HCEC 1CT (cell line): ENCODE measurements at regions not wholly inside any gene's neighbourhood (a gene's known extent, or its start where the extent isn't known, plus 50 kb on each side); places are given as distances from the start of the nearest gene placed in this dataset.

ENCODE experiments used
- DNase-seq: peaks from one replicate; pipeline ENCODE4 v3.0.0-alpha.2; 2017

GRCh38 chr2:64196963-64197362, 52.7 kb upstream of the PELI1 start:
- no peak for DNase-seq

GRCh38 chr2:64201151-64201550, 56.9 kb upstream of the PELI1 start:
- no peak for DNase-seq

- peak; percentile 60 for DNase-seq
These were observed 58.1 kb upstream of the PELI1 start for GRCh38 chr2:64202206-64202845.

- DNase-seq = peak; percentile 39
These were observed 59.1 kb upstream of the PELI1 start for GRCh38 chr2:64203131-64203857.

GRCh38 chr2:64203858-64204632, 59.8 kb upstream of the PELI1 start:
- DNase-seq = peak; percentile 26

- DNase-seq = no peak
These were observed 60.5 kb upstream of the PELI1 start for GRCh38 chr2:64204703-64205102.

GRCh38 chr2:64205415-64205814, 61.2 kb upstream of the PELI1 start:
- DNase-seq = no peak

- DNase-seq = no peak
These were observed 63.4 kb upstream of the PELI1 start for GRCh38 chr2:64207573-64207972.

GRCh38 chr2:64210816-64211215, 66.6 kb upstream of the PELI1 start:
- DNase-seq = no peak

- DNase-seq = no peak
These were observed 67.2 kb upstream of the PELI1 start for GRCh38 chr2:64211276-64211921.

GRCh38 chr2:64212346-64212745, 68.1 kb upstream of the PELI1 start:
- DNase-seq = peak; percentile 83

GRCh38 chr2:64212801-64213321, 68.6 kb upstream of the PELI1 start:
- DNase-seq = peak; percentile 61

GRCh38 chr2:64213532-64214275, 69.5 kb upstream of the PELI1 start:
- no peak for DNase-seq

- no peak for DNase-seq
These were observed 70.3 kb upstream of the PELI1 start for GRCh38 chr2:64214281-64215115.

GRCh38 chr2:64217198-64217869, 73.1 kb upstream of the PELI1 start:
- no peak for DNase-seq

GRCh38 chr2:64218137-64218802, 74.0 kb upstream of the PELI1 start:
- DNase-seq = no peak

GRCh38 chr2:64219149-64219548, 74.9 kb upstream of the PELI1 start:
- DNase-seq = no peak

- no peak for DNase-seq
These were observed 76.0 kb upstream of the PELI1 start for GRCh38 chr2:64220265-64220664.

GRCh38 chr2:64220894-64221617, 76.8 kb upstream of the PELI1 start:
- DNase-seq = no peak

- DNase-seq = no peak
These were observed 77.7 kb upstream of the PELI1 start for GRCh38 chr2:64221935-64222334.
